HPDE6-E6E7 (cell line): ENCODE measurements at regions not wholly inside any gene's neighbourhood (a gene's known extent, or its start where the extent isn't known, plus 50 kb on each side); places are given as distances from the start of the nearest gene placed in this dataset.
"Not testable (repeated sequence)": the region's sequence is repeated elsewhere in the genome, so short reads cannot be mapped to it uniquely, and the experiment has no call there.

Source experiments
- DNase-seq: peaks from one replicate; pipeline ENCODE4 v3.0.0; 2011; ENCODE audit warnings: missing footprints; ENCODE audit errors: extremely low spot score

GRCh38 chrX:140633105-140633504 is 76.5 kb upstream of the LINC00632 start:
- DNase-seq, result not testable (repeated sequence)

GRCh38 chrX:140608111-140608510 is 101.4 kb upstream of the LINC00632 start:
- no peak for DNase-seq

GRCh38 chrX:140602140-140602539 is 97.3 kb upstream of the SOX3 start:
- no peak for DNase-seq

GRCh38 chrX:140599851-140600250 is 95.0 kb upstream of the SOX3 start:
- no peak for DNase-seq

- no peak for DNase-seq
Observed at GRCh38 chrX:140589657-140590056, 84.8 kb upstream of the SOX3 start.

- no peak for DNase-seq
Observed at GRCh38 chrX:140586951-140587350, 82.1 kb upstream of the SOX3 start.

GRCh38 chrX:140580478-140580877 is 75.6 kb upstream of the SOX3 start:
- no peak for DNase-seq

- peak; percentile 10 for DNase-seq
Observed at GRCh38 chrX:140572724-140573123, 67.9 kb upstream of the SOX3 start.

GRCh38 chrX:140563893-140564292 is 59.0 kb upstream of the SOX3 start:
- no peak for DNase-seq
